ENCODE measurements at regions not wholly inside any gene's neighbourhood (a gene's known extent, or its start where the extent isn't known, plus 50 kb on each side); places are given as distances from the start of the nearest gene placed in this dataset.

GRCh38 chr9:135300346-135301141 is 179.0 kb upstream of the PPP1R26 start:
- Histone ChIP-seq H3K27me3 (peaks cover 0 to 72% (median 20%) of the 10 kb centered on the region in 3 donors), H3K9me3 (no peaks in the 10 kb centered on the region), H3K4me3 (no peak overlapping the region), H3K4me1 (peaks cover 0 to 9% (median 3%) of the 10 kb centered on the region in 4 donors), H3K27ac (no peak overlapping the region), H3K36me3 (no peaks in the 10 kb centered on the region)
- 48 to 53% (median 49%) methylated on average over 15 to 21 of the region's 21 CpGs for WGBS, 5 donors
- TF ChIP-seq POLR2AphosphoS5 (IDR thresholded peaks at IDR 0.05) (no peak), CTCF (IDR thresholded peaks at IDR 0.05) (no peak), EP300 (IDR thresholded peaks at IDR 0.05) (no peak), POLR2A (IDR thresholded peaks at IDR 0.05) (no peak)
- intact Hi-C loops (cut with DNase I; ENCODE audit: low total_unique reads): no loop called here
- DNase-seq: no peak

GRCh38 chr9:135301271-135302263 is 178.0 kb upstream of the PPP1R26 start:
- Histone ChIP-seq H3K27ac (no peak overlapping the region), H3K4me1 (peaks cover 0 to 8% (median 3%) of the 10 kb centered on the region in 4 donors), H3K36me3 (no peaks in the 10 kb centered on the region), H3K4me3 (no peak overlapping the region), H3K9me3 (no peaks in the 10 kb centered on the region), H3K27me3 (peaks cover 0 to 78% (median 20%) of the 10 kb centered on the region in 3 donors)
- intact Hi-C loops (cut with DNase I; ENCODE audit: low total_unique reads): no loop called here
- TF ChIP-seq CTCF (IDR thresholded peaks at IDR 0.05): no peak
- TF ChIP-seq POLR2A (IDR thresholded peaks at IDR 0.05): no peak
- no peak for TF ChIP-seq POLR2AphosphoS5 (IDR thresholded peaks at IDR 0.05)
- no peak for TF ChIP-seq EP300 (IDR thresholded peaks at IDR 0.05)
- DNase-seq: no peak
- 39 to 59% (median 48%) methylated on average over 23 to 40 of the region's 40 CpGs for WGBS, 5 donors

GRCh38 chr9:135302329-135303279 is 177.0 kb upstream of the PPP1R26 start:
- intact Hi-C loops (cut with DNase I; ENCODE audit: low total_unique reads): no loop called here

More at GRCh38 chr9:135302329-135303279, 177.0 kb upstream of the PPP1R26 start:
- Histone ChIP-seq H3K4me3 (no peak overlapping the region), H3K27ac (no peak overlapping the region), H3K27me3 (peaks cover 0 to 78% (median 20%) of the 10 kb centered on the region in 3 donors), H3K36me3 (no peaks in the 10 kb centered on the region), H3K9me3 (no peaks in the 10 kb centered on the region), H3K4me1 (no peaks in the 10 kb centered on the region)
- 73 to 82% (median 78%) methylated on average over 24 to 28 of the region's 28 CpGs for WGBS, 5 donors
- DNase-seq: no peak
- TF ChIP-seq CTCF (IDR thresholded peaks at IDR 0.05) (no peak), POLR2AphosphoS5 (IDR thresholded peaks at IDR 0.05) (no peak), EP300 (IDR thresholded peaks at IDR 0.05) (no peak), POLR2A (IDR thresholded peaks at IDR 0.05) (no peak)

Data from stomach (tissue), 8 donors.